Stimulated activated effector memory CD8-positive, alpha-beta T cell treated with anti-CD3 and anti-CD28 coated beads, Interleukin-12 subunit alpha, Interleukin-12 subunit beta, amount 100 ng/mL, for 72 hours (primary cell): ENCODE measurements at regions not wholly inside any gene's neighbourhood (a gene's known extent, or its start where the extent isn't known, plus 50 kb on each side); places are given as distances from the start of the nearest gene placed in this dataset.

ENCODE experiments used
- ATAC-seq: fragments of 150-1000 bp; cut with Tn5 transposase; 2 replicates; pipeline ENCODE4 v1.10.0; 2021
- DNase-seq, 2 donors: peaks; one replicate each; pipeline ENCODE4 v3.0.0; 2021 to 2022; ENCODE audit warnings: low spot score in 2 of 2
- H3K27ac Mint-ChIP-seq: one replicate; pipeline ENCODE4 v1.8.0; 2022; ENCODE audit warnings: mild to moderate bottlenecking, mixed read lengths
- H3K36me3 Mint-ChIP-seq: one replicate; pipeline ENCODE4 v1.8.0; 2022; ENCODE audit warnings: mild to moderate bottlenecking, mixed read lengths
- H3K4me1 Mint-ChIP-seq: one replicate; pipeline ENCODE4 v1.8.0; 2022; ENCODE audit warnings: mixed read lengths
- H3K4me3 Mint-ChIP-seq: one replicate; pipeline ENCODE4 v1.8.0; 2022; ENCODE audit warnings: mild to moderate bottlenecking, mixed read lengths
- H3K9me3 Mint-ChIP-seq: one replicate; pipeline ENCODE4 v1.8.0; 2022; ENCODE audit warnings: mixed read lengths

DNA sequence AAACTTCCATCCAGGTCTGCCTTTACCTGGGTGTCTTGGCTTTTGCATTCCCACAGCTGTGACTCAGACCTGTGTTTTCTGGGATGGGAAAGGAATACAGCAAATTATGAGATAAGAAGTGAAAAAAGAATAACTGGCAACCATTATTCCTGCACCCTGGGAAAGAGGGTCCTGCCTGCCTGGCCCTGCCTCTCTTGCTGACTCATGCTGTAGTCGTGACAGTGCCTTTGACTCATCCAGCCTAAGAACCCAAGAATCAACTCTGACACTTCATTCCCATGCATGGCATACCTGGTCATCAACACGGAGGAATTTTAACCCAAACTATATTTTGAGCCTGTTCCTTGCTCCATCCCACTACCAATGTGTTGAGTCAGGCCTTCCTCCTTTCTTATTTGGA is 185.4 kb upstream of the SERP2 start:
- no peaks in the 10 kb centered on the region for H3K9me3 Mint-ChIP-seq
- DNase-seq = no peak
- peak; percentile 64 for ATAC-seq
- H3K36me3 Mint-ChIP-seq = no peaks in the 10 kb centered on the region
- peaks cover 7% of the 10 kb centered on the region for H3K4me1 Mint-ChIP-seq
- no peak overlapping the region for H3K4me3 Mint-ChIP-seq
- H3K27ac Mint-ChIP-seq = no peak overlapping the region

DNA sequence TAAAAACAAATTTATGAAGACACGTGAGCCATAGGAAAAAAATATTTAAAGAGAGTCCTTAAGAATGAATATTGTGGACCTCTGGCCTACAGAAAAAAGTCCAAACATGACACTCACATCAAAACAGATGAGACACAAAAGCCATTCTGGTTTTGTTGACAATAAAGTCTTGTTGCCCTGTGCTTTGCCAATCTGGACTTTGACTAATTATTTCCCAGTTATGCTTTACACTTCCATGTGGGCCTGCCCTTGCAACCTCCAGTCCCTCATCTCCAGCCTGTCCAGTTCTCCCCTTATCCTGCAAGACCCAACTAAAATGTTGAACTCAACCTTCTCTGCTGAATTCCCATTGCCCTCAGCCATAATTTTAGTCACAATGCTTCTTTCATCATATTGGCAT is 184.5 kb upstream of the SERP2 start:
- Mint-ChIP-seq H3K4me1 (peaks cover 7% of the 10 kb centered on the region), H3K27ac (no peak overlapping the region), H3K36me3 (no peaks in the 10 kb centered on the region), H3K9me3 (no peaks in the 10 kb centered on the region), H3K4me3 (no peak overlapping the region)
- ATAC-seq (no peak), DNase-seq (no peak)

DNA sequence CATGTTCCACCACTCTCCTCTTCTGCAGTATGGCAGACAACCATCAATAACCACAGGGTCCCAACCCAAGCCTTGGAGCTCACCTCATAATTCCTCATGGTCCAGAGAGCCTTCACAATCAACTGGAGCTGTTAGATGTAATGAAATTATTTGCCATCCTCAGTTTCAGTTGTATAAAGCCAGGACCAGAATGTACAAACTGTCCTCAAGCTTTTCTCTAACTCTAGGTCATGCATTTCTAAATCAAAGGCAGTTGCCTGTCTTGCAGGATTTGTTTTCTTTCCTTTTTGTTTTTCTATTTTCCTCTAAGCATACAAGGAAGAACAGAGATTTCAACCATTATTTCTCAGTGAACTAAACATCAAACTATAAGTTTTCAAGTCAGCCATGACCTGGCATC is 182.5 kb upstream of the SERP2 start:
- no peak overlapping the region for H3K27ac Mint-ChIP-seq
- no peaks in the 10 kb centered on the region for H3K9me3 Mint-ChIP-seq
- H3K4me1 Mint-ChIP-seq = peaks cover 17% of the 10 kb centered on the region
- ATAC-seq (no peak), DNase-seq (no peak)
- no peaks in the 10 kb centered on the region for H3K36me3 Mint-ChIP-seq
- H3K4me3 Mint-ChIP-seq = no peak overlapping the region

DNA sequence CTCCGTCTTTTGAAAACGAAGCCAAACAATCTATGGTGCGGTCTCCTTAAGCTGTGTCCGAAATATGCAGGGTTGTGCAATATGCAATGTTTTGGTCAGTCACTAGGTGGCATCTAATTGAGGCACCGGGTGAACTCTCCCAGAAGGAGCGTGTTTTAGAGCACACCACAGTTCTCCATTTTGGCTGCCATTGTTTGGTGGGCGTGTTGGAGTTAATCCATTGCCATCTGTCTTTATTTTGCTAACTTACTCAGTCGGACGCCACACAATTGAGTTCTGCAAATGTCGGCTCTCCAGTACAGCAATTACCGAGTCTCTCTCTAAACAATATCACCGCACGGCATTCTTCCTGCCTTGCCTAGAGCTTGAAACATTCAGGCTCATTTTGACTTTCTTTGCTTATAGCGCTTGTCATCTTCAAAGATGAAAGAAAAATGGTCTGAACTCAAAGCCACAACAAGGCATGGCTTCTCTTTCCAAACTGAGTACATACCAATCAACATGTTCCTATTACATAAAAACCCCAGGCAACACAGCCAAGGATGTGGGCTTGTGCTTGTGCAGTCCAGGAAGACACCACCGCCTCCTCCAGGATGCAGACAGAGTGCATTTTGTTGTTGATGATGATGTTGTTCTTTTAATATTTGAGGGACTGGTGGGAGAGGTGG is 182.0 kb upstream of the SERP2 start:
- Mint-ChIP-seq H3K9me3 (no peaks in the 10 kb centered on the region), H3K36me3 (no peaks in the 10 kb centered on the region), H3K27ac (no peak overlapping the region), H3K4me1 (peaks cover 23% of the 10 kb centered on the region), H3K4me3 (no peak overlapping the region)
- DNase-seq (no peak), ATAC-seq (peak; percentile 67)

DNA sequence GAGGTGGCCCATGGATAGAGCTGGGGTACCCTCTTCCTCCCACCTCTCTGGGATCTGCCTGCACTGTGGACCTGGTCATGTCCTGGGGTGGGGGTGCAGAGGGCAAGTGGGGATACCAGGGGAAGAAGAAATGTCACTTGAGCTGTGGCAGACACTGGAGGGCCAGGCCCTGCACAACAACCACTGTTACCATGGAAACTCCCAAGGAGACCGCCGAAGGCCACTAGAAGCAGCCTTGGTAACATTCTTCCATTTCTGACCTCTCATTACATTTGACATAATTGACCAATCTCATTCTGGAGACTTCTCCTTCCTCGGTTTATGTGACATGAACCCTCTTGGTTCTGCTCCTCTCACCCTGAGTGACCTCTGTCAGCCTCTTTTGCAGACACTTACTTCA is 179.9 kb upstream of the SERP2 start:
- Mint-ChIP-seq H3K27ac (no peak overlapping the region), H3K36me3 (no peaks in the 10 kb centered on the region), H3K4me1 (peaks cover 40% of the 10 kb centered on the region), H3K4me3 (no peak overlapping the region), H3K9me3 (no peaks in the 10 kb centered on the region)
- no peak for DNase-seq
- no peak for ATAC-seq

DNA sequence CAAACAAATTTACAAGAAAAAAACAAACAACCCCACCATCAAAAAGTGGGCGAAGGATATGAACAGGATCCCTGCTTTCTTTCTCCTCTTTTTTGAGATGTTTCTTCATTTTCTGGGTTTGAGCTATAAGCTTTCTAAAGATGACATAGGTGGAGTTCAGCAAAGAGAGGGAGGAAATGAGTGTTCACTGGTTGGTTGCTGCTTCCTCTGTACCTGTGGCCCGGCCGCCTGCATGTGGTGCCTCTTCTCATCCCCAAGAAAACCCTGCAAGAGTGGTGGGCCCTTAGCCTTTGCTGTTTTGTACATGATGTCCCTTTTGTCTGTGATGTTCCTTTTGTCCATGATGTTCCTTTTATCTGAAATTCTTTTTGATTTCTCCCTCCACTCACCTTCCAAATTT is 178.4 kb upstream of the SERP2 start:
- peak overlapping the region; percentile 26 for H3K27ac Mint-ChIP-seq
- H3K4me3 Mint-ChIP-seq = no peak overlapping the region
- DNase-seq = no peak
- no peaks in the 10 kb centered on the region for H3K36me3 Mint-ChIP-seq
- peaks cover 40% of the 10 kb centered on the region for H3K4me1 Mint-ChIP-seq
- ATAC-seq = no peak
- no peaks in the 10 kb centered on the region for H3K9me3 Mint-ChIP-seq

DNA sequence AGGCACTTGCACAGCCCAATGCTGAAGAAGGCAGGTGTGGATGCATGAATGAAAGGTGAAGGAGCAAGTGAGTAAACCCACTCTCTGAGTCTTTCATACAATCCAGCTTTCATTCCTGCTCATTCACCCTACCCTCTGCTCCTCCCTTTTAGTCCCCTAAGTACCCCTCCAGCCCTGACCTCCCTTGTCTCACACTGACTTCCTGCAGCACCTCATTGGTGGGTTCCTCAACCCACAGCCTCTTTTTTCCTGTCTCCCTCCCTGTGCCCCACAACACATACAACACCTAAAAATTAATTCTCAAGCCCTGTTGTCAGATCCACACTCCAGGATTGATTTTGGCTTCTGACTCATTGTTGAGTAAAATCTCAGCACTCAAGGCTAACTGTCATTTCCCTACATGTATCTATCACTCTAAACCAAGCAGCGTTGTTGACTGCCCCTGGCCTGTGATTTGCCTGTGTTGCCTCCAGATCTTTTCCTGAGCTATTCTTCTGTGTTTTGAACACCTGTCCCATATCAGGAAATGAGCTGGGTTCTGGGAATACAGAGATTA is 177.3 kb upstream of the SERP2 start:
- Mint-ChIP-seq H3K27ac (no peak overlapping the region), H3K4me1 (peaks cover 40% of the 10 kb centered on the region), H3K9me3 (no peaks in the 10 kb centered on the region), H3K36me3 (no peaks in the 10 kb centered on the region), H3K4me3 (no peak overlapping the region)
- peak; percentile 77 for ATAC-seq
- DNase-seq = no peak

DNA sequence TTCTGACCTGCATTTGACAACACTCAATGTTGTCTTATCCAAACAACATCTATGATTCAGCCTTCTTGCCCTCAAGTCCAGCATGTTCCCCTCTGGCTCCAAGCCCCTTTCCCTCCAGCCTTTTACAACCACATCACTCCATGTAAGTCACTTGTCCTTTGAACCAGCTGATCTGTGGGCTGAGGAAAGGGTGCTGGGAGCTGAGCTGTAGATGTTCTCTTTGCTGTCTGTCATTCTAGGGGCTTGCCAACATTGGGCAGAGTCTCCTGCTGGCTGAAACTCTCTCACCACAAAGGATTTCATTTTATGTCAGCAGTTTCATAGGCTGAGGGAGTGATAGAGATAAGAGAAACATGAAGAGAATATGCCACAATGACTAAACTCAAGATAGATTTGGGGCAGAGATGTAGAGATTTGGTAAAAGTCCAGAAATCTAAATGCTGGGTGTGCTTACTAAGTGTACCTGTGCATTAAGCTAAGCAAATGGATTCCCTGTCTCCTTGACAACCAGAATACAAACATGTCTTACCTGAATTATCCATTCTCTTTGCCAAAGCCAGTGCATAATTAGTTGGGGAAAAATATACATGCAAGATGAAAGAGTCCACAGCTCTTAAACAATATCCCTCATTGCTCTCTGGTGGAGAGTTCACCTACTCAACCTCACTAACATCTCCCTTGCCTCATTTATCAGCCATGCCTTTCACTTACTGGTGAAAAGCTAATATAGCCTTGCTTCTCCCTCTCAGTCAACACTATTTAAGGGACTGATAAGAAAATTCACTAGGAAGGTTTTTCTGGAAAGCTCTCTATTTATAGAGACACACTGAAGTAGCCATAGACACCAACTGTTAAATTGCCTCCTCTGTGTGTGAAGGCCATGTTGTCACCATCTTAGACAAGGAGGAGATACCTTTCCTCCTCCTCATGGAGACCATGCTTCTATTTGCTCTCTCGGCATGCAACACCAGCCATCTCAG is 175.5 kb upstream of the SERP2 start:
- H3K4me1 Mint-ChIP-seq = peaks cover 34% of the 10 kb centered on the region
- ATAC-seq (peak; percentile 94), DNase-seq (peak; percentile 27 to 68)
- H3K27ac Mint-ChIP-seq = peak overlapping the region; percentile 17
- no peaks in the 10 kb centered on the region for H3K36me3 Mint-ChIP-seq
- H3K4me3 Mint-ChIP-seq = no peak overlapping the region
- H3K9me3 Mint-ChIP-seq = no peaks in the 10 kb centered on the region

DNA sequence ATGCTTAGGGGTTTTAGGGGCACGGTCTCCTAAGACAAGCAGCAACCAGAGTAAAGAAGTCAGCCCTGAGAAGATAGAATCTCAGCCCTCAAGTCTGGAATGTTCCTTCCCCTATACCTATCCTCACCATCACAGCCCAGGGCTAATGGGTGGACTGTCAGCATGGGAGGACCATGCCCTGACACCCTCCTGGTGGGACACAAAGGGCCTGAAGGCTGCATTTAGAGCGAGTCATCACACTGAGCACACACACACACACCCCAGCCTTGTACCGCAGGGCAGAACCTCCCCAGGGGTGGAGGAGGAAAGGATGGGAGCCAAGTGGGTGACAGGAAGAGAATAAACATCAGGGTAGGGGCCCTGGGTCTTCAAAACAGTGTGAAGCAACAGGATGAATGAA is 174.8 kb upstream of the SERP2 start:
- Mint-ChIP-seq H3K27ac (no peak overlapping the region), H3K36me3 (no peaks in the 10 kb centered on the region), H3K4me3 (no peak overlapping the region), H3K4me1 (peaks cover 34% of the 10 kb centered on the region), H3K9me3 (no peaks in the 10 kb centered on the region)
- DNase-seq (no peak), ATAC-seq (no peak)

DNA sequence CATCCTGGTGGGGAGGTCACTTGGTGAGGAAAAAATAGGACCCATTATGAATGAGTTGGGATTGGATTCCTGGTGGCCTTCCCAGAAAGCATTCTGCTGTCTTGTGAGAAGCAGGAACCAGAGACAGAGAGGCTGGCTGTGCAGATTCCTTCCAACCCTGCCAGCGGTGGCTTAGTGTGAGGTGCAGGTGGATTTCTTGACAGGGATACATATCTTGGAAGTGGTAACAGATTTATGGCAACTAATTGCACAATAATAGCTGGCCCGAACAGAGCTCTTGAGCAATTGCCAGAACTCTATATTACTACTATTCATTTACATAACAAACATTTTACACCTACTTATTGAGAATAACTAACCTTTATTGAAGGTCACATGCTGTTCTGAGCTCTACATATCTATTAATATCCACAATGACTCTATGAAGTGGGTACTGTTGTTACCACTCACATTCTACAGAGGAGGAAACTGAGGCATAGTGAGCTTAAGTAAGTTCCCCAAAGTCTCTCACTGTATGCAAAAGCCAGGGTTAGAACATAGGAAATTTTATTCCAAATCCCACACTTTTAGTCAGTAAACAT is 173.9 kb upstream of the SERP2 start:
- DNase-seq (no peak), ATAC-seq (no peak)
- H3K4me3 Mint-ChIP-seq = no peak overlapping the region
- H3K27ac Mint-ChIP-seq = no peak overlapping the region
- H3K9me3 Mint-ChIP-seq = no peaks in the 10 kb centered on the region
- H3K36me3 Mint-ChIP-seq = no peaks in the 10 kb centered on the region
- peaks cover 34% of the 10 kb centered on the region for H3K4me1 Mint-ChIP-seq

DNA sequence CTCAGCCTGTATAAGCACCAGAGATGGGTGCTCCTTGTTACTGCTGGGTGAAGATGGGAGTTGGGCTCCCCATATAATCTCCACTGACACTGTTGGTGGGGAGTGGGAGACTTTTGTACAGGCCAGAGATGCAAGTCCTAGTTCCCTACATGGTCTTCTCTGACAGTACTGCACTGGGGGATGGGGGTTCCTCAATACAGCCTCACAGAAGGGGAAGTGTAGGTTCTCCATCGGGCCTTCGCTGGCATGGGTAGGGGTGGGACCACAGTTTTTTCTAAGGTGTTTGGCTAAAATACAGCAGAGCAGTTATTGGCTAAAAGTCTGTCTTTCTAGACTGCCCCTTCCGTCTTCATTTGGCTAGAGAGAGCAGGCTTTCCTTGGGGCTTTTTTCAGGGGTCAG is 167.2 kb upstream of the SERP2 start:
- no peak overlapping the region for H3K27ac Mint-ChIP-seq
- ATAC-seq = no peak
- no peak for DNase-seq

DNA sequence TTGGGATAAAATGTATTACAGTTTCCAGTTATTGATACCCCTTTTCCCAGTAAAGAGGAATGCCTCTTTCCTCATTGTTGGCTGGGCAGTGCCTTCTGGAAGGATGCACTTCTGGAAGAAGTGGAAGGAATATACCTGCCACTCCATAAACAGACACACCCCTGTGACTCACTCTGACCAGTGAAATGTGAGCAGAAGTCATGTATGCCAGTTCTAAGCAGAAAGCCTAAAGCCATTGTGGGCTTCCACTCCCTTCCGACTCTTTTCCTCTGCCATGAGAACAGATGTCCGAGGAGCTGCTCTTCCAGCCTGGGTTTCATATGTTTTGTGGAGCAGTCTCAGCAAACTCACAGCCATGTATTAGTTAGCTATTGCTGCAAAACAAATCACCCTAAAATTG is 166.1 kb upstream of the SERP2 start:
- no peaks in the 10 kb centered on the region for H3K36me3 Mint-ChIP-seq
- H3K9me3 Mint-ChIP-seq = peaks cover 3% of the 10 kb centered on the region
- no peak overlapping the region for H3K4me3 Mint-ChIP-seq
- no peak overlapping the region for H3K27ac Mint-ChIP-seq
- no peak for DNase-seq
- no peaks in the 10 kb centered on the region for H3K4me1 Mint-ChIP-seq
- no peak for ATAC-seq

More for the DNA sequence above, 167.2 kb upstream of the SERP2 start:
- no peaks in the 10 kb centered on the region for H3K36me3 Mint-ChIP-seq
- H3K4me1 Mint-ChIP-seq = no peaks in the 10 kb centered on the region
- no peak overlapping the region for H3K4me3 Mint-ChIP-seq
- peaks cover 3% of the 10 kb centered on the region for H3K9me3 Mint-ChIP-seq

DNA sequence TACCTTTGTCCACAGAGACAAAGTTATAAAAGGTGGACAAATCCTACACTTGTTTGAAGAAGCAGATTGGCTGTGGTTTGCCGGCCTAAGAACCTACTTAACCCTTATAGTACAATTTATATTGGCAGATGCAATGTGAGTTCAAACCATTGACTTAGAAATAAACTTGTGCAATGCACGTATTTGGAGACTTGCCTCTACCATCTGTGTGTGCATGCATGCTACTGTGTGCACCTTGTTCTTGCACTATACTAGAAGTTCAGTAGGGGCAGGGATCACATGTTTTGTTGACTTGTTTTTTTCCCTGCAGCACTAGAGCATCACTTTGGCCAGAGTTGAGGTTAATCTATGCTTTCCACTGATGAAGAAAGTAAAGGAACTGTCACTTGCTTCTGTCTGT is 163.1 kb upstream of the SERP2 start:
- Mint-ChIP-seq H3K36me3 (no peaks in the 10 kb centered on the region), H3K9me3 (peaks cover 3% of the 10 kb centered on the region), H3K27ac (no peak overlapping the region), H3K4me3 (no peak overlapping the region), H3K4me1 (no peaks in the 10 kb centered on the region)
- ATAC-seq = no peak
- DNase-seq = no peak

DNA sequence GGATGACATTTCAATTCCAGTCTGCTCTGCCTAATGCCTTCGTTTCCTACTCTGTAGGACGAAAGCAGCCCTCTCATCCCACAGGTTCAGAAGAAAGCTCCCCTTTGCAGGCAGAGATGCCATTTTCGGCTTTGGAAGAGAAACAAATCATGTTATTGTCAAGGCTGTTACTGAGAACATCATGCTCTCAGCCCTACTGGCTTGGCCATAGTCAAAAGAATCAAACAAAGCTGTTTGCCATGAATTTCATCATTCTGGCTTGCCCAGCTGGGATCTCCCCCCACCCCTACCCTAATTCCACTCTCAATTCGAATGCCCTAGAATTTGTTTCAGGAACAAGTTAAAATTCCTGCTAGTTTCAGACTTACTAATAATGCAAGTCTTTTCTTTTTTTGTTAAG is 162.3 kb upstream of the SERP2 start:
- no peak overlapping the region for H3K4me3 Mint-ChIP-seq
- no peaks in the 10 kb centered on the region for H3K4me1 Mint-ChIP-seq
- H3K27ac Mint-ChIP-seq = no peak overlapping the region
- ATAC-seq (no peak), DNase-seq (no peak)
- H3K36me3 Mint-ChIP-seq = no peaks in the 10 kb centered on the region
- no peaks in the 10 kb centered on the region for H3K9me3 Mint-ChIP-seq

DNA sequence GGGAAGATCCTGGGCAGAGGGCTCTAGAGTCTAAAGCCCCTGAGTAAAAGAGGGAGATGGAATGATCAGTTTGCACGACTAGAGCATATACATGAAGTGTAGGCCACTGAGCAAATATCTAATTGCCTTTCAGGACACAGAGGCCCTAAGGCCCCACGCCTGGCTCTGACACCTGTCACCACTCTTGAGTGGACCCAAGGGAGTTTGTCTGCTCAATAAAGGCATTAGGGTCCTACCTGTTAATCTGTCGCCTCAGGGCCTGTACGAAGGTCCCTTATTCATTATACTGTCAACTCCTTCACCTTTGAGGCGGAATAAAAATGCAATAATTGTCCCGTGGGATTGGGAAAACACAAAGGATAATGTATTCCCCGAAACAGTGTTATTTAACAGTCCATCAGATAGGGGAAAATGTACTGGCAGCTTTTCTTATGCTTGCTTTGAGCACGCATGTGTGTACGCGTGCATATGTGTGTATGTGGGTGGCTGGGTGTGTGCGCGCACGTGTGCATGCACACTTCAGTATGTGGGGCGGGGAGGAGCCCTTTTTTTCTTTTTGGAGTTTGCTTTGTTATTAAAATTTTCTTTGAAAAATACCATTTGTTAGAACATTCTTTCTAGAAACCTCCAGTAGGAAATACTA is 161.8 kb upstream of the SERP2 start:
- H3K27ac Mint-ChIP-seq = no peak overlapping the region

More for the DNA sequence above, 161.8 kb upstream of the SERP2 start:
- Mint-ChIP-seq H3K4me3 (no peak overlapping the region), H3K36me3 (no peaks in the 10 kb centered on the region), H3K9me3 (no peaks in the 10 kb centered on the region), H3K4me1 (no peaks in the 10 kb centered on the region)
- ATAC-seq (no peak), DNase-seq (no peak)
